HS-5 (cell line): ENCODE measurements at regions not wholly inside any gene's neighbourhood (a gene's known extent, or its start where the extent isn't known, plus 50 kb on each side); places are given as distances from the start of the nearest gene placed in this dataset.
"Not testable (repeated sequence)": the region's sequence is repeated elsewhere in the genome, so short reads cannot be mapped to it uniquely, and the experiment has no call there.

Experiments
- DNase-seq: peaks from one replicate; pipeline ENCODE4 v3.0.0-alpha.2; 2012; ENCODE audit warnings: low read depth

- peak; percentile 86 for DNase-seq
Observed at GRCh38 chr4:13988353-13989305, 361.1 kb upstream of the BOD1L1 start.

GRCh38 chr4:13989501-13989900 is 362.0 kb upstream of the BOD1L1 start:
- DNase-seq: no peak

GRCh38 chr4:13990596-13991589 is 363.4 kb upstream of the BOD1L1 start:
- DNase-seq: no peak

GRCh38 chr4:13992041-13992440 is 364.5 kb upstream of the BOD1L1 start:
- DNase-seq: no peak

- no peak for DNase-seq
Observed at GRCh38 chr4:13992975-13993520, 365.5 kb upstream of the BOD1L1 start.

- DNase-seq: no peak
Observed at GRCh38 chr4:13994016-13994415, 366.5 kb upstream of the BOD1L1 start.

GRCh38 chr4:13998850-13999445 is 371.4 kb upstream of the BOD1L1 start:
- no peak for DNase-seq

GRCh38 chr4:14000091-14000814 is 372.7 kb upstream of the BOD1L1 start:
- DNase-seq: no peak

- not testable (repeated sequence) for DNase-seq
Observed at GRCh38 chr4:14002331-14002730, 374.8 kb upstream of the BOD1L1 start.

GRCh38 chr4:14008494-14008893 is 381.0 kb upstream of the BOD1L1 start:
- DNase-seq: no peak

- no peak for DNase-seq
Observed at GRCh38 chr4:14018191-14018853, 390.8 kb upstream of the BOD1L1 start.

- no peak for DNase-seq
Observed at GRCh38 chr4:14022456-14022855, 394.9 kb upstream of the BOD1L1 start.

GRCh38 chr4:14023036-14023435 is 395.5 kb upstream of the BOD1L1 start:
- DNase-seq: no peak

- DNase-seq: no peak
Observed at GRCh38 chr4:14023896-14024295, 396.4 kb upstream of the BOD1L1 start.

GRCh38 chr4:14025111-14025510 is 397.6 kb upstream of the BOD1L1 start:
- no peak for DNase-seq

GRCh38 chr4:14025891-14026290 is 398.4 kb upstream of the BOD1L1 start:
- no peak for DNase-seq

- DNase-seq: no peak
Observed at GRCh38 chr4:14028862-14029261, 401.3 kb upstream of the BOD1L1 start.

- no peak for DNase-seq
Observed at GRCh38 chr4:14035076-14035475, 407.6 kb upstream of the BOD1L1 start.

- DNase-seq: no peak
Observed at GRCh38 chr4:14043203-14043602, 415.7 kb upstream of the BOD1L1 start.

- no peak for DNase-seq
Observed at GRCh38 chr4:14046642-14047041, 419.1 kb upstream of the BOD1L1 start.

GRCh38 chr4:14047840-14048239 is 420.3 kb upstream of the BOD1L1 start:
- DNase-seq: no peak
